HEK293 (cell line): ENCODE measurements at regions not wholly inside any gene's neighbourhood (a gene's known extent, or its start where the extent isn't known, plus 50 kb on each side); places are given as distances from the start of the nearest gene placed in this dataset.

Source experiments
- CTCF ChIA-PET: fragments of 350-600 bp; formaldehyde crosslinking; extraction: SDS; loops from one replicate; lab custom pipeline; 2021; ENCODE audit warnings: antibody characterized with exemption; lab: Yijun Ruan, JAX
- POLR2A ChIA-PET: fragments of 300-600 bp; formaldehyde crosslinking; extraction: SDS; loops from one replicate; lab custom pipeline; 2020; ENCODE audit warnings: antibody characterized with exemption, inconsistent platforms; lab: Yijun Ruan, JAX
- H3K27ac ChIP-seq: fragments of 200-500 bp; sonication (Bioruptor generic); 2 replicates; pipeline ENCODE4 v1.5.1; 2014; ENCODE audit warnings: low read depth, low read length, control low read depth, inconsistent platforms; ENCODE audit errors: extremely low read depth
- H3K36me3 ChIP-seq, 2 experiments: fragments of 200-500 bp in 1 of 2; sonication (Bioruptor generic) in 1 of 2; 1 replicate in 1 of 2; 2 replicates in 1 of 2; pipeline ENCODE4 v1.5.1; 2014 to 2017; ENCODE audit warnings: inconsistent platforms in 2 of 2, low read length in 2 of 2; ENCODE audit not compliant: control insufficient read depth in 2 of 2, insufficient read depth in 1 of 2
- H3K4me1 ChIP-seq: fragments of 200-500 bp; sonication (Bioruptor generic); 2 replicates; pipeline ENCODE4 v1.5.1; 2014; ENCODE audit warnings: mild to moderate bottlenecking, low read length, inconsistent platforms; ENCODE audit not compliant: control insufficient read depth, insufficient read depth
- H3K4me3 ChIP-seq: 2 replicates; pipeline ENCODE4 v1.5.1; 2011; ENCODE audit warnings: low read depth, mild to moderate bottlenecking, control low read depth, low read length, moderate library complexity
- H3K9me3 ChIP-seq: fragments of 200-500 bp; sonication (Bioruptor generic); 2 replicates; pipeline ENCODE4 v1.5.1; 2014; ENCODE audit warnings: low read depth, low read length, inconsistent platforms; ENCODE audit not compliant: control insufficient read depth, insufficient read depth
- ATF2 ChIP-seq: fragments of 450-650 bp; formaldehyde crosslinking; IDR thresholded peaks from 2 replicates; pipeline ENCODE4 v1.5.1; 2016; ENCODE audit warnings: missing biosample characterization, missing genetic modification characterization, low read depth
- INSM2 ChIP-seq: fragments of 450-650 bp; formaldehyde crosslinking; IDR thresholded peaks from 2 replicates; pipeline ENCODE4 v1.5.1; 2016; ENCODE audit warnings: missing biosample characterization, missing genetic modification characterization
- PRDM1 ChIP-seq: fragments of 450-650 bp; formaldehyde crosslinking; IDR thresholded peaks from 2 replicates; pipeline ENCODE4; 2016; ENCODE audit warnings: missing biosample characterization, missing genetic modification characterization
- RBAK ChIP-seq: fragments of 450-650 bp; formaldehyde crosslinking; IDR thresholded peaks from 2 replicates; pipeline ENCODE4 v1.5.1; 2016; ENCODE audit warnings: missing biosample characterization, missing genetic modification characterization
- SCRT1 ChIP-seq: fragments of 450-650 bp; formaldehyde crosslinking; IDR thresholded peaks from 2 replicates; pipeline ENCODE4 v1.5.1; 2016; ENCODE audit warnings: missing biosample characterization, missing genetic modification characterization, borderline replicate concordance
- TCF7L2 ChIP-seq: IDR thresholded peaks from 2 replicates; pipeline ENCODE4 v1.6.1; 2011; ENCODE audit warnings: low read depth, mild to moderate bottlenecking, inconsistent platforms, low read length, moderate library complexity, borderline replicate concordance
- ZNF146 ChIP-seq: fragments of 450-650 bp; formaldehyde crosslinking; IDR thresholded peaks from 2 replicates; pipeline ENCODE4 v1.5.1; 2016; ENCODE audit warnings: missing biosample characterization, missing genetic modification characterization
- ZNF354C ChIP-seq: fragments of 450-650 bp; formaldehyde crosslinking; IDR thresholded peaks from 2 replicates; pipeline ENCODE4 v1.5.1; 2016; ENCODE audit warnings: missing biosample characterization, missing genetic modification characterization, low read depth, borderline replicate concordance
- ZNF555 ChIP-seq: fragments of 450-650 bp; formaldehyde crosslinking; conservative IDR thresholded peaks from 2 replicates; pipeline ENCODE4 v1.5.1; 2017; ENCODE audit warnings: missing biosample characterization, mild to moderate bottlenecking, missing genetic modification characterization, inconsistent platforms
- ZNF624 ChIP-seq: fragments of 450-650 bp; formaldehyde crosslinking; IDR thresholded peaks from 2 replicates; pipeline ENCODE4 v1.5.1; 2017; ENCODE audit warnings: missing biosample characterization, missing genetic modification characterization
- ZNF747 ChIP-seq: fragments of 450-650 bp; formaldehyde crosslinking; IDR thresholded peaks from 2 replicates; pipeline ENCODE4 v1.5.1; 2016; ENCODE audit warnings: missing biosample characterization, missing genetic modification characterization
- ZNF843 ChIP-seq: fragments of 450-650 bp; formaldehyde crosslinking; IDR thresholded peaks from 2 replicates; pipeline ENCODE4 v1.5.1; 2016; ENCODE audit warnings: missing biosample characterization, missing genetic modification characterization
- ZSCAN4 ChIP-seq: fragments of 450-650 bp; formaldehyde crosslinking; IDR thresholded peaks from 2 replicates; pipeline ENCODE4 v1.5.1; 2017; ENCODE audit warnings: missing biosample characterization, missing genetic modification characterization
- TF ChIP-seq, protein P1 (sequence below): fragments of 450-650 bp; formaldehyde crosslinking; IDR thresholded peaks from 2 replicates; pipeline ENCODE4 v1.5.1; 2017; ENCODE audit warnings: missing biosample characterization, missing genetic modification characterization
- TF ChIP-seq, protein P2 (sequence below): fragments of 450-650 bp; formaldehyde crosslinking; IDR thresholded peaks from 2 replicates; pipeline ENCODE4 v1.5.1; 2016; ENCODE audit warnings: missing biosample characterization, missing genetic modification characterization
- TF ChIP-seq, protein P3 (sequence below): fragments of 450-650 bp; formaldehyde crosslinking; optimal IDR thresholded peaks from 2 replicates; pipeline ENCODE3; 2016; ENCODE audit warnings: missing biosample characterization, mild to moderate bottlenecking, missing genetic modification characterization
- TF ChIP-seq, protein P4 (sequence below): fragments of 450-650 bp; formaldehyde crosslinking; IDR thresholded peaks from 2 replicates; pipeline ENCODE4 v1.5.1; 2017; ENCODE audit warnings: missing biosample characterization, missing genetic modification characterization

DNA sequence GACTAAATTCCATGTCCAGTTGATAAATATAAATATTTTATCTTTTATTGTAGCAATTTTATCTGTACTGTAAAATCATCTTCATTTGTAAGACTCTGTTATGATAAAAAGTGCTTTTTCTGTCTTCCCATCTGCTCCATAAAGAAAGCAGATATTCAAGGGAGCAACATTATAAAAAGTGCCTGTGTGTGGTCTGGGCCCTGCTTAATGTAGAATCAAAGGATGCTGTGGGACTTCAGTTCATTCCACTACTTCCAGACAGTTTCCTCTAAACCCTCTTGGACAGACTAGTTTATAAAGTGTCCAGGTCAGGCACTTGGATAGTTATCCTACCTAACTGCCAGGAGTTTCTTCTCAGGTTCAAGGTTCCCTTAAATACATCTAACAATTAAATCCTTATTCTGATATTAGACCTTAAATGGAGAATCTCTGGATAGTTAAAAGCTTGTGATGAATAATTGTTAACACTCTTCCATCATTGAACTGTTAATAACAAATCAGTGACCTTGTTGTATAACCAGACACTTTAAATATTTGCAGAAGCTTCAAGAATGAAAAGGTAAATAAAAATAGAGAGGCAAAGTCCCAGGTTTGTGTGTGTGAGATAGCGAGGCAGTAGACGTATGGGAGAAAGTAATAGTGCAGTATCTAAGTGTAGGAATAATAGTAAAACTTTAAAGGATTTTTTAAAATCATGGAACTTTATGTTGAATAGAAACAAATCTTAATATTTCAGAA lies 237.5 kb upstream of the CTSO start:
- TF ChIP-seq ZNF555 (tag by site-specific recombination) (no peak), ZSCAN4 (tag by site-specific recombination) (no peak), ATF2 (tag by site-specific recombination) (no peak), TCF7L2 (no peak), SCRT1 (tag by site-specific recombination) (no peak), ZNF354C (no peak), ZNF747 (tag by site-specific recombination) (no peak), ZNF146 (no peak), RBAK (tag by site-specific recombination) (no peak), INSM2 (tag by site-specific recombination) (no peak), PRDM1 (tag by site-specific recombination) (no peak), ZNF843 (tag by site-specific recombination) (no peak), ZNF624 (no peak)
- TF ChIP-seq, protein P1, sequence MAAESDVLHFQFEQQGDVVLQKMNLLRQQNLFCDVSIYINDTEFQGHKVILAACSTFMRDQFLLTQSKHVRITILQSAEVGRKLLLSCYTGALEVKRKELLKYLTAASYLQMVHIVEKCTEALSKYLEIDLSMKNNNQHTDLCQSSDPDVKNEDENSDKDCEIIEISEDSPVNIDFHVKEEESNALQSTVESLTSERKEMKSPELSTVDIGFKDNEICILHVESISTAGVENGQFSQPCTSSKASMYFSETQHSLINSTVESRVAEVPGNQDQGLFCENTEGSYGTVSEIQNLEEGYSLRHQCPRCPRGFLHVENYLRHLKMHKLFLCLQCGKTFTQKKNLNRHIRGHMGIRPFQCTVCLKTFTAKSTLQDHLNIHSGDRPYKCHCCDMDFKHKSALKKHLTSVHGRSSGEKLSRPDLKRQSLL (tag by site-specific recombination) = no peak
- TF ChIP-seq, protein P2, sequence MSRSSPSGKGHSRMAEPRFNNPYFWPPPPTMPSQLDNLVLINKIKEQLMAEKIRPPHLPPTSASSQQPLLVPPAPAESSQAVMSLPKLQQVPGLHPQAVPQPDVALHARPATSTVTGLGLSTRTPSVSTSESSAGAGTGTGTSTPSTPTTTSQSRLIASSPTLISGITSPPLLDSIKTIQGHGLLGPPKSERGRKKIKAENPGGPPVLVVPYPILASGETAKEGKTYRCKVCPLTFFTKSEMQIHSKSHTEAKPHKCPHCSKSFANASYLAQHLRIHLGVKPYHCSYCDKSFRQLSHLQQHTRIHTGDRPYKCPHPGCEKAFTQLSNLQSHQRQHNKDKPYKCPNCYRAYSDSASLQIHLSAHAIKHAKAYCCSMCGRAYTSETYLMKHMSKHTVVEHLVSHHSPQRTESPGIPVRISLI = no peak
- TF ChIP-seq, protein P3, sequence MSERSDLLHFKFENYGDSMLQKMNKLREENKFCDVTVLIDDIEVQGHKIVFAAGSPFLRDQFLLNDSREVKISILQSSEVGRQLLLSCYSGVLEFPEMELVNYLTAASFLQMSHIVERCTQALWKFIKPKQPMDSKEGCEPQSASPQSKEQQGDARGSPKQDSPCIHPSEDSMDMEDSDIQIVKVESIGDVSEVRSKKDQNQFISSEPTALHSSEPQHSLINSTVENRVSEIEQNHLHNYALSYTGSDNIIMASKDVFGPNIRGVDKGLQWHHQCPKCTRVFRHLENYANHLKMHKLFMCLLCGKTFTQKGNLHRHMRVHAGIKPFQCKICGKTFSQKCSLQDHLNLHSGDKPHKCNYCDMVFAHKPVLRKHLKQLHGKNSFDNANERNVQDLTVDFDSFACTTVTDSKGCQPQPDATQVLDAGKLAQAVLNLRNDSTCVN (tag by site-specific recombination) = no peak
- TF ChIP-seq, protein P4, sequence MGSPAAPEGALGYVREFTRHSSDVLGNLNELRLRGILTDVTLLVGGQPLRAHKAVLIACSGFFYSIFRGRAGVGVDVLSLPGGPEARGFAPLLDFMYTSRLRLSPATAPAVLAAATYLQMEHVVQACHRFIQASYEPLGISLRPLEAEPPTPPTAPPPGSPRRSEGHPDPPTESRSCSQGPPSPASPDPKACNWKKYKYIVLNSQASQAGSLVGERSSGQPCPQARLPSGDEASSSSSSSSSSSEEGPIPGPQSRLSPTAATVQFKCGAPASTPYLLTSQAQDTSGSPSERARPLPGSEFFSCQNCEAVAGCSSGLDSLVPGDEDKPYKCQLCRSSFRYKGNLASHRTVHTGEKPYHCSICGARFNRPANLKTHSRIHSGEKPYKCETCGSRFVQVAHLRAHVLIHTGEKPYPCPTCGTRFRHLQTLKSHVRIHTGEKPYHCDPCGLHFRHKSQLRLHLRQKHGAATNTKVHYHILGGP = no peak
- POLR2A ChIA-PET = no interaction called here
- H3K4me1 ChIP-seq = no peaks in the 10 kb centered on the region
- H3K27ac ChIP-seq = no peak overlapping the region
- H3K4me3 ChIP-seq = no peak overlapping the region
- CTCF ChIA-PET = no interaction called here
- H3K36me3 ChIP-seq = no peaks in the 10 kb centered on the region
- no peaks in the 10 kb centered on the region for H3K9me3 ChIP-seq
